GM12801 (cell line): ENCODE measurements at regions not wholly inside any gene's neighbourhood (a gene's known extent, or its start where the extent isn't known, plus 50 kb on each side); places are given as distances from the start of the nearest gene placed in this dataset.

Experiments used
- CTCF ChIP-seq: IDR thresholded peaks from one replicate; pipeline ENCODE4 v1.5.1; 2011; ENCODE audit warnings: control low read depth; ENCODE audit not compliant: insufficient read length; ENCODE audit errors: extremely low read depth

- no peak for TF ChIP-seq CTCF
These were observed 618.1 kb downstream of the ZNF385D start for GRCh38 chr3:21132896-21133295.

GRCh38 chr3:21120826-21121225, 630.2 kb downstream of the ZNF385D start:
- no peak for TF ChIP-seq CTCF

- no peak for TF ChIP-seq CTCF
These were observed 633.6 kb downstream of the ZNF385D start for GRCh38 chr3:21117370-21117769.

- no peak for TF ChIP-seq CTCF
These were observed 642.0 kb downstream of the ZNF385D start for GRCh38 chr3:21109056-21109455.

GRCh38 chr3:21105784-21106183, 645.2 kb downstream of the ZNF385D start:
- TF ChIP-seq CTCF = no peak

GRCh38 chr3:21100656-21101359, 650.2 kb downstream of the ZNF385D start:
- TF ChIP-seq CTCF = no peak

- TF ChIP-seq CTCF = no peak
These were observed 656.3 kb downstream of the ZNF385D start for GRCh38 chr3:21094686-21095085.
